Endothelial cell of umbilical vein (primary cell): ENCODE measurements at regions not wholly inside any gene's neighbourhood (a gene's known extent, or its start where the extent isn't known, plus 50 kb on each side); places are given as distances from the start of the nearest gene placed in this dataset.

ENCODE experiments used
- BruUV-seq: library from RNA; stranded (reverse); fragments of 400-500 nt; replicated peaks from 2 replicates; lab custom pipeline; 2021; lab: Mats Ljungman, UMichigan
- CTCF ChIA-PET: fragments of 300-600, 350-600 bp; sonication (Branson Sonifier 250); formaldehyde crosslinking; loops from one replicate; lab custom pipeline; 2021; ENCODE audit warnings: antibody characterized with exemption, inconsistent platforms; lab: Charles Lee
- POLR2A ChIA-PET: fragments of 300-600, 350-600 bp; sonication (Branson Sonifier 250); formaldehyde crosslinking; loops from one replicate; lab custom pipeline; 2021; ENCODE audit warnings: antibody characterized with exemption, inconsistent platforms; lab: Charles Lee
- DNase-seq: peaks from one replicate; pipeline ENCODE4 v3.0.0-alpha.2; 2011; ENCODE audit warnings: low read depth, low spot score
- FAIRE-seq: peaks from 2 replicates; lab custom pipeline; 2011; peaks lifted over from hg19 to GRCh38; lab: Jason Lieb, UNC
- H2AFZ ChIP-seq: 2 replicates; pipeline ENCODE4 v1.6.0; 2012; ENCODE audit warnings: low read depth, low read length, control low read depth, inconsistent platforms
- H3K27ac ChIP-seq: 2 replicates; pipeline ENCODE4 v1.5.1; 2011; ENCODE audit warnings: low read depth, mild to moderate bottlenecking, control low read depth, low read length, moderate library complexity; ENCODE audit not compliant: insufficient read depth
- H3K27me3 ChIP-seq, 2 experiments: 2 replicates each; pipeline versions ENCODE4 v1.6.0 to v1.6.1; 2011; ENCODE audit warnings: low read length in 2 of 2, mixed read lengths in 1 of 2; ENCODE audit not compliant: control insufficient read depth in 2 of 2, insufficient read depth in 2 of 2
- H3K36me3 ChIP-seq, 2 experiments: 2 replicates in 1 of 2; 3 replicates in 1 of 2; pipeline ENCODE4 v1.5.1; 2011; ENCODE audit warnings: low read length in 2 of 2, mild to moderate bottlenecking in 1 of 2, moderate library complexity in 1 of 2; ENCODE audit not compliant: control insufficient read depth in 2 of 2, insufficient read depth in 2 of 2; ENCODE audit errors: extremely low read depth in 1 of 2
- H3K4me1 ChIP-seq: 3 replicates; pipeline ENCODE4 v1.5.1; 2011; ENCODE audit warnings: mild to moderate bottlenecking, low read length; ENCODE audit not compliant: control insufficient read depth, insufficient read depth; ENCODE audit errors: extremely low read depth
- H3K4me2 ChIP-seq: 2 replicates; pipeline ENCODE4 v1.6.1; 2011; ENCODE audit warnings: low read length, control low read depth, mixed read lengths; ENCODE audit not compliant: insufficient read depth
- H3K4me3 ChIP-seq, 3 experiments: fragments of 200-600 bp in 1 of 3; sonication (generic), shearing (Covaris generic) in 1 of 3; replicated peaks in 1 of 3; 2 replicates each; pipeline ENCODE4 v1.5.1; 2011 to 2016; ENCODE audit warnings: control low read depth in 3 of 3, low read length in 3 of 3, mild to moderate bottlenecking in 2 of 3, inconsistent platforms in 1 of 3, low read depth in 1 of 3, moderate library complexity in 1 of 3; ENCODE audit not compliant: insufficient read depth in 1 of 3
- H3K79me2 ChIP-seq: 2 replicates; pipeline ENCODE4 v1.6.0; 2012; ENCODE audit warnings: low read length, inconsistent platforms; ENCODE audit not compliant: control insufficient read depth, insufficient read depth
- H3K9ac ChIP-seq: replicated peaks from 2 replicates; pipeline ENCODE3; 2011; ENCODE audit warnings: low read length, control low read depth; ENCODE audit not compliant: insufficient read depth; ENCODE audit errors: extremely low read depth
- H3K9me1 ChIP-seq: replicated peaks from 3 replicates; pipeline ENCODE4 v1.6.0; 2011; ENCODE audit warnings: mild to moderate bottlenecking, low read length; ENCODE audit not compliant: control insufficient read depth, insufficient read depth; ENCODE audit errors: extremely low read depth
- H3K9me3 ChIP-seq: replicated peaks from 2 replicates; pipeline ENCODE4 v1.5.1; 2012; ENCODE audit warnings: low read length, inconsistent platforms; ENCODE audit not compliant: control insufficient read depth, insufficient read depth
- H4K20me1 ChIP-seq: replicated peaks from 2 replicates; pipeline ENCODE3; 2011; ENCODE audit warnings: mild to moderate bottlenecking, low read length; ENCODE audit not compliant: control insufficient read depth, insufficient read depth; ENCODE audit errors: extremely low read depth
- CTCF ChIP-seq, 2 donors: IDR thresholded peaks; 1 replicate in 1 of 2; 2 replicates in 1 of 2; pipeline ENCODE4 v1.5.1; 2011; ENCODE audit warnings: low read length in 2 of 2, mild to moderate bottlenecking in 2 of 2, moderate library complexity in 2 of 2, control low read depth in 1 of 2, inconsistent platforms in 1 of 2, low read depth in 1 of 2; ENCODE audit not compliant: insufficient read depth in 1 of 2; ENCODE audit errors: extremely low read depth in 1 of 2
- EZH2 ChIP-seq: IDR thresholded peaks from 2 replicates; pipeline ENCODE4 v1.6.1; 2012; ENCODE audit warnings: borderline replicate concordance, low read depth, mild to moderate bottlenecking, moderate library complexity, low read length, inconsistent platforms; ENCODE audit not compliant: severe bottlenecking
- FOS ChIP-seq: IDR thresholded peaks from 2 replicates; pipeline ENCODE4 v1.6.1; 2011; ENCODE audit warnings: mild to moderate bottlenecking, low read length, moderate library complexity, borderline replicate concordance; ENCODE audit not compliant: insufficient read depth
- GATA2 ChIP-seq: IDR thresholded peaks from 2 replicates; pipeline ENCODE4 v1.7.0; 2011; ENCODE audit warnings: low read depth, mild to moderate bottlenecking, moderate library complexity, mixed read lengths, low read length; ENCODE audit not compliant: insufficient read length, insufficient read depth
- JUN ChIP-seq: IDR thresholded peaks from 2 replicates; pipeline ENCODE4 v1.6.1; 2011; ENCODE audit warnings: borderline replicate concordance, low read depth; ENCODE audit not compliant: insufficient read length, insufficient read depth
- MAX ChIP-seq: IDR thresholded peaks from 2 replicates; pipeline ENCODE4 v1.6.1; 2011; ENCODE audit not compliant: insufficient read depth, insufficient read length
- MYC ChIP-seq: IDR thresholded peaks from one replicate; pipeline ENCODE4 v1.6.1; 2011; ENCODE audit warnings: mild to moderate bottlenecking, low read depth, low read length
- POLR2A ChIP-seq: IDR thresholded peaks from 2 replicates; pipeline ENCODE4 v1.6.1; 2012; ENCODE audit warnings: low read depth, mild to moderate bottlenecking, control low read depth, low read length
- POLR2AphosphoS5 ChIP-seq: IDR thresholded peaks from 2 replicates; pipeline ENCODE4 v1.6.1; 2012; ENCODE audit warnings: low read depth, mild to moderate bottlenecking, control low read depth, low read length, moderate library complexity; ENCODE audit not compliant: insufficient read depth
- dilution Hi-C: fragments of 300-500 bp; cut with MboI; formaldehyde crosslinking; loops from one replicate; pipeline ENCODE4 v1.15.0; 2019; ENCODE audit warnings: low sequenced_read_pairs; ENCODE audit not compliant: extremely low pct_ligation_motif_present
- intact Hi-C: fragments of 100-400 bp; cut with micrococcal nuclease; formaldehyde crosslinking; loops from one replicate; pipeline ENCODE4 v1.10.0; 2022

GRCh38 chr11:87529486-87529885 is 491.8 kb downstream of the TMEM135 start:
- no peaks in the 10 kb centered on the region for H3K36me3 ChIP-seq
- H3K4me2 ChIP-seq = no peak overlapping the region
- TF ChIP-seq EZH2 (no peak), POLR2AphosphoS5 (no peak), JUN (no peak), POLR2A (no peak), CTCF (IDR thresholded peaks at IDR 0.05; ENCODE audit: extremely low read depth in 1 of 2, insufficient read depth in 1 of 2, low read depth in 1 of 2, low read length in 2 of 2) (no peak), FOS (no peak)
- H3K27me3 ChIP-seq = no peaks in the 10 kb centered on the region
- no peaks in the 10 kb centered on the region for H3K79me2 ChIP-seq
- no peaks in the 10 kb centered on the region for H3K4me1 ChIP-seq
- ChIA-PET CTCF (no interaction called here), POLR2A (no interaction called here)
- H4K20me1 ChIP-seq = no peaks in the 10 kb centered on the region
- intact Hi-C loops (no loop called here), dilution Hi-C loops (no loop called here)
- H2AFZ ChIP-seq = no peak overlapping the region
- H3K9ac ChIP-seq = no peak overlapping the region
- DNase-seq (no peak), FAIRE-seq (no peak)
- no peaks in the 10 kb centered on the region for H3K9me1 ChIP-seq
- H3K9me3 ChIP-seq = no peaks in the 10 kb centered on the region
- H3K4me3 ChIP-seq = no peak overlapping the region
- no TSS peak for BruUV-seq
- H3K27ac ChIP-seq = no peak overlapping the region

- H3K4me2 ChIP-seq = no peak overlapping the region
- no peaks in the 10 kb centered on the region for H3K4me1 ChIP-seq
- intact Hi-C loops = no loop called here
- H3K79me2 ChIP-seq = no peaks in the 10 kb centered on the region
- H3K9me1 ChIP-seq = no peaks in the 10 kb centered on the region
- ChIA-PET POLR2A (no interaction called here), CTCF (no interaction called here)
- dilution Hi-C loops = no loop called here
- H3K4me3 ChIP-seq = no peak overlapping the region
- H2AFZ ChIP-seq = no peak overlapping the region
- no peak for FAIRE-seq
- H3K36me3 ChIP-seq = no peaks in the 10 kb centered on the region
- BruUV-seq = no TSS peak
- H3K27me3 ChIP-seq = no peaks in the 10 kb centered on the region
- DNase-seq = no peak
- no peaks in the 10 kb centered on the region for H4K20me1 ChIP-seq
- no peak overlapping the region for H3K27ac ChIP-seq
- no peak for TF ChIP-seq EZH2
- no peak for TF ChIP-seq POLR2AphosphoS5
- no peak for TF ChIP-seq CTCF (IDR thresholded peaks at IDR 0.05; ENCODE audit: extremely low read depth in 1 of 2, insufficient read depth in 1 of 2, low read depth in 1 of 2, low read length in 2 of 2)
- no peak for TF ChIP-seq MAX
- TF ChIP-seq FOS = no peak
- no peak for TF ChIP-seq POLR2A
- no peak for TF ChIP-seq GATA2
- no peak for TF ChIP-seq JUN
- no peak for TF ChIP-seq MYC
- no peaks in the 10 kb centered on the region for H3K9me3 ChIP-seq
- H3K9ac ChIP-seq = no peak overlapping the region
Observed at GRCh38 chr11:87528752-87529151, 491.0 kb downstream of the TMEM135 start.
